Prostate gland (tissue), 2 donors: ENCODE measurements at regions not wholly inside any gene's neighbourhood (a gene's known extent, or its start where the extent isn't known, plus 50 kb on each side); places are given as distances from the start of the nearest gene placed in this dataset.

Experiments
- POLR2A ChIP-seq: fragments of 450-650 bp; IDR thresholded peaks from one replicate; pipeline ENCODE4 v1.6.1; 2016; ENCODE audit warnings: antibody characterized with exemption, mild to moderate bottlenecking
- TF ChIP-seq, protein P1 (sequence below), 4 experiments: fragments of 200-600 bp in 2 of 4; fragments of 450-650 bp in 2 of 4; sonication (generic) in 2 of 4; IDR thresholded peaks; 1 replicate in 3 of 4; 2 replicates in 1 of 4; pipeline ENCODE4 v1.5.1; 2016 to 2019; ENCODE audit warnings: antibody characterized with exemption in 4 of 4, mild to moderate bottlenecking in 2 of 4, moderate library complexity in 2 of 4

DNA sequence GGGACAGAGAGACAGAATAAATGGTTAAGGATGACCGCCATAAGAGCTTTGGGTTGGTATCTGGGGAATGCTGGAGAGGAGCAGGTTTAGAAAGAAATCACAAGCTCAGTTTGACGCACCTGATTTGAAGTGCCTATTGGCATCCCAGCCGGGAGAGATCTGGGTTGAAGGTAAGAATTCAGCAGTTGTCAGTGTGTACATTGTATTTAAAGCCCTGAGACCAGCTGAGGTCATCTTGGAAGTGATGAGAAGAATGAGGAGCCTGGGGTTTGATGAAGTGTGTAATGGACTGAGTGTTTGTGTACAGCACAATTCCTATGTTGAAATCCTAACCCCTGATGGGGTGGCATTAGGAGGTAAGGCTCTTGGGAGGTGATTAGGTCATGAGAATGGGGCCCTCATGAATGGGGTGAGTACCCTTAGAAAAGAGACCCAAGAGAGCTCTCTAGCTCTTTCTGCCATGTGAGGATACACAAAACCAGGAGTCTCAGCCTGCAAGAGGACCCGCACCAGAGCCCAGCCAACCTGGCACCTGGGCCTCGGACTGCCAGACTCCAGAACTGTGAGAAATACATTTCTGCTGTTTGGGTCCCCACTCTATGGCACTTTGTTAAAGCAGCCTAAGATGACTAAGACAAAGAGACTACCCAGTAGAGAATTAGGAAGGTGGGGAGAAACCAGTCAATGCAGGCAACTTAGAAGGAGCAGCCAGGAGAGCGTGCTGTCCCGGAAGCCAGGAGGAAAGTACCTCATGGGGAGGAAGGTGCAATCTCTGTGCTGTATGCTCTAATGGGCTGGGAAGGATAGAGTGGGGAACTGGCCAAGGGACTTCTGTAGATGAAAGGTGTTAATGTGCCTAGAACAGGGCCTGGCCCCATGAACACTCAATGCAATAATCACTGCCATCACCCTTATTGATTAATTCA, 133.7 kb upstream of the SLC24A3 start:
- TF ChIP-seq, protein P1, sequence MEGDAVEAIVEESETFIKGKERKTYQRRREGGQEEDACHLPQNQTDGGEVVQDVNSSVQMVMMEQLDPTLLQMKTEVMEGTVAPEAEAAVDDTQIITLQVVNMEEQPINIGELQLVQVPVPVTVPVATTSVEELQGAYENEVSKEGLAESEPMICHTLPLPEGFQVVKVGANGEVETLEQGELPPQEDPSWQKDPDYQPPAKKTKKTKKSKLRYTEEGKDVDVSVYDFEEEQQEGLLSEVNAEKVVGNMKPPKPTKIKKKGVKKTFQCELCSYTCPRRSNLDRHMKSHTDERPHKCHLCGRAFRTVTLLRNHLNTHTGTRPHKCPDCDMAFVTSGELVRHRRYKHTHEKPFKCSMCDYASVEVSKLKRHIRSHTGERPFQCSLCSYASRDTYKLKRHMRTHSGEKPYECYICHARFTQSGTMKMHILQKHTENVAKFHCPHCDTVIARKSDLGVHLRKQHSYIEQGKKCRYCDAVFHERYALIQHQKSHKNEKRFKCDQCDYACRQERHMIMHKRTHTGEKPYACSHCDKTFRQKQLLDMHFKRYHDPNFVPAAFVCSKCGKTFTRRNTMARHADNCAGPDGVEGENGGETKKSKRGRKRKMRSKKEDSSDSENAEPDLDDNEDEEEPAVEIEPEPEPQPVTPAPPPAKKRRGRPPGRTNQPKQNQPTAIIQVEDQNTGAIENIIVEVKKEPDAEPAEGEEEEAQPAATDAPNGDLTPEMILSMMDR (IDR thresholded peaks at IDR 0.05): no peak
- no peak for TF ChIP-seq POLR2A
